H1 (cell line): ENCODE measurements at regions not wholly inside any gene's neighbourhood (a gene's known extent, or its start where the extent isn't known, plus 50 kb on each side); places are given as distances from the start of the nearest gene placed in this dataset.

ENCODE experiments used
- CTBP2 ChIP-seq: IDR thresholded peaks from 2 replicates; pipeline ENCODE4 v1.7.0; 2011; ENCODE audit warnings: borderline replicate concordance, mild to moderate bottlenecking, moderate library complexity, mixed read lengths, low read length; ENCODE audit not compliant: insufficient read depth, insufficient read length
- RFX5 ChIP-seq: IDR thresholded peaks from 2 replicates; pipeline ENCODE4 v1.6.1; 2011; ENCODE audit warnings: low read depth, low read length, improper control_type of control experiment, borderline replicate concordance
- SRF ChIP-seq: IDR thresholded peaks from 2 replicates; pipeline ENCODE4 v1.6.1; 2011; ENCODE audit warnings: mild to moderate bottlenecking, low read depth, low read length, moderate library complexity

- TF ChIP-seq SRF = no peak
- no peak for TF ChIP-seq CTBP2
- no peak for TF ChIP-seq RFX5
Observed at GRCh38 chr7:58086871-58087535, 637.0 kb downstream of the ZNF716 start (continued).
